Right lobe of liver (tissue), 4 donors: ENCODE measurements at regions not wholly inside any gene's neighbourhood (a gene's known extent, or its start where the extent isn't known, plus 50 kb on each side); places are given as distances from the start of the nearest gene placed in this dataset.

ENCODE experiments used
- CTCF ChIP-seq, 4 donors: fragments of 200-600 bp in 3 of 4; fragments of 450-650 bp in 1 of 4; IDR thresholded peaks; one replicate each; pipeline versions ENCODE4 v1.5.1 to v1.8.0; 2016 to 2022; ENCODE audit warnings: antibody characterized with exemption in 4 of 4, mild to moderate bottlenecking in 2 of 4
- POLR2A ChIP-seq: fragments of 450-650 bp; IDR thresholded peaks from one replicate; pipeline ENCODE4 v1.6.1; 2017; ENCODE audit warnings: antibody characterized with exemption, mild to moderate bottlenecking
- donor health status: DM: no; HTN: no; CAD: no.
- donor health status: DM: no; HTN: no; CAD: no.
- donor health status: DM: no; HTN: yes; CAD: no.

GRCh38 chr16:8251298-8251697 lies 339.0 kb downstream of the TMEM114 start:
- TF ChIP-seq POLR2A, result no peak
- no peak for TF ChIP-seq CTCF (IDR thresholded peaks at IDR 0.05)
